OCI-LY1 (cell line): ENCODE measurements at regions not wholly inside any gene's neighbourhood (a gene's known extent, or its start where the extent isn't known, plus 50 kb on each side); places are given as distances from the start of the nearest gene placed in this dataset.

ENCODE experiments used
- H2AFZ ChIP-seq: fragments of 200-600 bp; sonication (generic), shearing (Covaris generic); 2 replicates; pipeline ENCODE4 v1.6.0; 2014; ENCODE audit warnings: antibody characterized with exemption, mild to moderate bottlenecking, low read length
- H3F3A ChIP-seq: fragments of 200-600 bp; sonication (generic), shearing (Covaris generic); 2 replicates; pipeline ENCODE4 v1.6.0; 2014; ENCODE audit warnings: mild to moderate bottlenecking, antibody characterized with exemption, low read length, moderate library complexity; ENCODE audit not compliant: insufficient read depth
- H3K27ac ChIP-seq: fragments of 200-600 bp; sonication (generic); 2 replicates; pipeline ENCODE4 v1.5.1; 2014; ENCODE audit warnings: low read length, mixed run types, mild to moderate bottlenecking, low read depth; ENCODE audit not compliant: poor library complexity, severe bottlenecking
- H3K27me3 ChIP-seq: fragments of 200-600 bp; sonication (generic); 2 replicates; pipeline ENCODE4 v1.6.0; 2014; ENCODE audit warnings: antibody characterized with exemption, mild to moderate bottlenecking, low read length, moderate library complexity; ENCODE audit not compliant: insufficient read depth
- H3K36me3 ChIP-seq: fragments of 200-600 bp; sonication (generic); 2 replicates; pipeline ENCODE4 v1.6.1; 2014; ENCODE audit warnings: mild to moderate bottlenecking, antibody characterized with exemption, low read length, moderate library complexity, mixed read lengths; ENCODE audit not compliant: insufficient read depth
- H3K4me1 ChIP-seq: fragments of 200-600 bp; sonication (generic); 2 replicates; pipeline ENCODE4 v1.5.1; 2014; ENCODE audit warnings: mild to moderate bottlenecking, low read length, moderate library complexity; ENCODE audit not compliant: insufficient read depth, severe bottlenecking
- H3K4me2 ChIP-seq: fragments of 200-600 bp; sonication (generic), shearing (Covaris generic); 2 replicates; pipeline ENCODE4 v1.6.1; 2014; ENCODE audit warnings: low read length
- H3K4me3 ChIP-seq: fragments of 200-600 bp; sonication (generic); 2 replicates; pipeline ENCODE4 v1.5.1; 2014; ENCODE audit warnings: low read length, low read depth, mild to moderate bottlenecking, mixed read lengths; ENCODE audit not compliant: poor library complexity, severe bottlenecking
- H3K79me2 ChIP-seq: fragments of 200-600 bp; shearing (Covaris generic); 2 replicates; pipeline ENCODE4 v1.6.1; 2016; ENCODE audit warnings: mixed run types, low read length, mixed read lengths; ENCODE audit not compliant: insufficient read depth
- H3K9ac ChIP-seq: fragments of 200-600 bp; sonication (generic), shearing (Covaris generic); 2 replicates; pipeline ENCODE4 v1.6.1; 2014; ENCODE audit warnings: mild to moderate bottlenecking, low read length, mixed read lengths
- H3K9me2 ChIP-seq: fragments of 200-600 bp; sonication (generic), shearing (Covaris generic); 2 replicates; pipeline ENCODE4 v1.6.1; 2014; ENCODE audit warnings: low read depth, mild to moderate bottlenecking, low read length, mixed read lengths
- H3K9me3 ChIP-seq: fragments of 200-600 bp; shearing (Covaris generic); 2 replicates; pipeline ENCODE4 v1.6.1; 2014; ENCODE audit warnings: low read length, mixed read lengths
- H4K20me1 ChIP-seq: fragments of 200-600 bp; sonication (generic), shearing (Covaris generic); 2 replicates; pipeline ENCODE4 v1.6.0; 2016; ENCODE audit warnings: mild to moderate bottlenecking, low read length; ENCODE audit not compliant: insufficient read depth
- EZH2 ChIP-seq: fragments of 200-600 bp; sonication (generic), shearing (Covaris generic); IDR thresholded peaks from 2 replicates; pipeline ENCODE4 v1.8.0; 2017; ENCODE audit warnings: borderline replicate concordance, mixed run types, mild to moderate bottlenecking, antibody characterized with exemption, low read length, moderate library complexity, mixed read lengths
- TF ChIP-seq, protein P1 (sequence below): fragments of 200-600 bp; sonication (generic), shearing (Covaris generic); IDR thresholded peaks from 2 replicates; pipeline ENCODE4 v1.5.1; 2017; ENCODE audit warnings: mild to moderate bottlenecking, antibody characterized with exemption, low read length, moderate library complexity, mixed read lengths

DNA sequence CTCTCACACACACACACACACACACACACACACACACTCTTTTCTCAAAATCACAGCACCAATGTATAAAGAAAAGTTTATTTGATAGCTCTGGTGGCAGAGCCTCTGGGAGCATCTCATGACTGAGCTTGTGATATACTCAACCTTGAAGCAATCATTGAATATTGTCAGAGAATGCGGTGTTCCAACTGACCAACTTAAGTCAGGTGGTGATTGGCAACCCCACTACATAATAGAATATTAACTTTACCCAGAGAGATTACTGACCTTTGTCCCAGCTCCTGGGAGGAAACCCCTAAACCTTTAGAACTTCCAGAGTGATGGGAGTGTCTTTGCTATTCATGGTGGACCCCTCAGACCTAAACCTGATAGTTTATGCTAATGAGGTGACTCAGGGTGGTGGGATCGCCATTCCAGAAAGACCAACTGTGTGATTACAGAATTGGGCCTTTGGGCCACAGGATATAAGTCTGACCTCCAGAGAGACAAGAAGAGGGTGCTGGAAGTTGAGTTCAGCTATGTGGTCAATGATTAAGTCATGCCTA is 143.1 kb downstream of the OTUD1 start:
- H3K4me3 ChIP-seq, result no peak overlapping the region
- H3K9me2 ChIP-seq, result no peaks in the 10 kb centered on the region
- no peak overlapping the region for H3K9ac ChIP-seq
- no peak overlapping the region for H3K27ac ChIP-seq
- H3F3A ChIP-seq, result no peaks in the 10 kb centered on the region
- TF ChIP-seq EZH2, result no peak
- TF ChIP-seq, protein P1, sequence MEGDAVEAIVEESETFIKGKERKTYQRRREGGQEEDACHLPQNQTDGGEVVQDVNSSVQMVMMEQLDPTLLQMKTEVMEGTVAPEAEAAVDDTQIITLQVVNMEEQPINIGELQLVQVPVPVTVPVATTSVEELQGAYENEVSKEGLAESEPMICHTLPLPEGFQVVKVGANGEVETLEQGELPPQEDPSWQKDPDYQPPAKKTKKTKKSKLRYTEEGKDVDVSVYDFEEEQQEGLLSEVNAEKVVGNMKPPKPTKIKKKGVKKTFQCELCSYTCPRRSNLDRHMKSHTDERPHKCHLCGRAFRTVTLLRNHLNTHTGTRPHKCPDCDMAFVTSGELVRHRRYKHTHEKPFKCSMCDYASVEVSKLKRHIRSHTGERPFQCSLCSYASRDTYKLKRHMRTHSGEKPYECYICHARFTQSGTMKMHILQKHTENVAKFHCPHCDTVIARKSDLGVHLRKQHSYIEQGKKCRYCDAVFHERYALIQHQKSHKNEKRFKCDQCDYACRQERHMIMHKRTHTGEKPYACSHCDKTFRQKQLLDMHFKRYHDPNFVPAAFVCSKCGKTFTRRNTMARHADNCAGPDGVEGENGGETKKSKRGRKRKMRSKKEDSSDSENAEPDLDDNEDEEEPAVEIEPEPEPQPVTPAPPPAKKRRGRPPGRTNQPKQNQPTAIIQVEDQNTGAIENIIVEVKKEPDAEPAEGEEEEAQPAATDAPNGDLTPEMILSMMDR, result no peak
- H3K9me3 ChIP-seq, result no peaks in the 10 kb centered on the region
- no peak overlapping the region for H2AFZ ChIP-seq
- no peaks in the 10 kb centered on the region for H3K36me3 ChIP-seq
- H4K20me1 ChIP-seq, result no peaks in the 10 kb centered on the region
- H3K27me3 ChIP-seq, result no peaks in the 10 kb centered on the region
- H3K4me1 ChIP-seq, result no peaks in the 10 kb centered on the region
- no peak overlapping the region for H3K4me2 ChIP-seq
- H3K79me2 ChIP-seq, result no peaks in the 10 kb centered on the region

DNA sequence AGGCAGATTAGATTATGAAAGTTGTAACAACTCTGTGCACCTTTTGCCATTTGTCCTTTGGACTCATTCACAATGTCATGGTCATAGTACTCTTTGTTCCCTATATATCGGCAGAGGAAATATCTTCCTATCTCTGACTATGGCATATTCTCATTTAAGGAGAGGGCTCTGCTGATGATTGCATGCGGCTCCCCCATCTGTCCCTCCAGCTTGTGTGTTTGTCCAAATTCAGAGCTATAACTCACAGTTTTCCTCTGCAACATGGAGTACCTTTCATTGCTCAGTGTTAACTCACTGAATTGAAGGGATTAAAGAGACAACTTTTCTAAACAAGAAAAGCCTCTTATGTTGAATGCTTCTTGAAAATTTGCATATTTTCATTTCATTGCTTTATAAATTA is 145.5 kb downstream of the OTUD1 start:
- Histone ChIP-seq H2AFZ (no peak overlapping the region), H3K36me3 (no peaks in the 10 kb centered on the region), H3K79me2 (no peaks in the 10 kb centered on the region), H3F3A (no peaks in the 10 kb centered on the region), H3K4me2 (no peak overlapping the region), H3K4me3 (no peak overlapping the region), H3K4me1 (no peaks in the 10 kb centered on the region), H4K20me1 (no peaks in the 10 kb centered on the region), H3K27ac (no peak overlapping the region), H3K9me2 (no peaks in the 10 kb centered on the region), H3K9me3 (no peaks in the 10 kb centered on the region), H3K27me3 (no peaks in the 10 kb centered on the region), H3K9ac (no peak overlapping the region)
- TF ChIP-seq, protein P1, result no peak
- no peak for TF ChIP-seq EZH2

DNA sequence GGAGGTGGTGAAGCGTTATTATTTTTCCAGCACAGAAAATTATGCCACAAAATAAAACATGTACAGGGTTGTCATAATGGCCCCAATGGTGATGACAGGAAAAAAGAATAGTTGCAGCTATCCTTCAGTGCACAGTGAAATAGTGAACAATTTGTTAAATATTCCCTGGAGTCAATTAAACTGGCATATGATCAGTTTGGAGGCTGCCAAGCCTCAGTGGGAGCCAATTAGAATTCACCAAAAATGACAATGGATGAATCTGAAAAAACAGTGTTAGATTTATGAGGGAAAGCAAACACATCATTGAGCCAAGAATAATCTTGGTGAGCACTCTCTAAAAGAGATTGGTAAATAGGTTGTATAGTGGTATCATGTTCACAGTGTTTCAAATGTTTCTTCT is 146.3 kb downstream of the OTUD1 start:
- H3K36me3 ChIP-seq, result no peaks in the 10 kb centered on the region
- TF ChIP-seq, protein P1, result no peak
- TF ChIP-seq EZH2, result no peak
- no peaks in the 10 kb centered on the region for H3K9me2 ChIP-seq
- no peaks in the 10 kb centered on the region for H4K20me1 ChIP-seq
- H3K4me1 ChIP-seq, result no peaks in the 10 kb centered on the region
- no peaks in the 10 kb centered on the region for H3K27me3 ChIP-seq
- no peaks in the 10 kb centered on the region for H3K9me3 ChIP-seq
- no peak overlapping the region for H3K27ac ChIP-seq
- no peak overlapping the region for H3K4me3 ChIP-seq
- H3K9ac ChIP-seq, result no peak overlapping the region
- no peak overlapping the region for H3K4me2 ChIP-seq
- no peaks in the 10 kb centered on the region for H3F3A ChIP-seq
- H3K79me2 ChIP-seq, result no peaks in the 10 kb centered on the region
- no peak overlapping the region for H2AFZ ChIP-seq
